ENCODE measurements at regions not wholly inside any gene's neighbourhood (a gene's known extent, or its start where the extent isn't known, plus 50 kb on each side); places are given as distances from the start of the nearest gene placed in this dataset.

- DNase-seq (ENCODE audit: low read depth in 2 of 2): no peak
These were observed 850.6 kb downstream of the CENPC start for GRCh38 chr4:66694739-66695138.

DNA sequence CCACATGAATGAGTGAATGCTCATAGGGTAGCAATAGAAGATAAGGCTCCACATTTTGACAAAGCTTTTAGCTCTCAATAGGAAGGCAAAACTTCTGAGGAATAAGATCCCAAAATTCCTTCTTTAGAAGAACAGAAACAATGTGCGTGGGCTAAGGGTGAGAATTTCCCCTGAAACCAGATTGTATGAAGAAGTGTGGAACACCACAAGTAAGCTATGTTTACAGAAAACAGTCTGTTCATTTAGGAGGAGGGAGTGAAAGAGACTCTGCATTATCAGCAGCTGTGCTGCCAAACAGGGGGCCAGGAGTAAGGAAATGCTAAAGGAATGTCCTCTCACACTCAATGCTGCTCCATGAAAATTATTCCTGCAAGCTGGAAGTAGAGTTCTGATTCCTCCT lies 851.6 kb downstream of the CENPC start:
- DNase-seq (ENCODE audit: low read depth in 2 of 2): no peak

- no peak for DNase-seq (ENCODE audit: low read depth in 2 of 2)
These were observed 854.2 kb downstream of the CENPC start for GRCh38 chr4:66691101-66691500.

- DNase-seq (ENCODE audit: low read depth in 2 of 2): no peak
These were observed 856.6 kb downstream of the CENPC start for GRCh38 chr4:66688674-66689073.

- no peak for DNase-seq (ENCODE audit: low read depth in 2 of 2)
These were observed 857.8 kb downstream of the CENPC start for GRCh38 chr4:66687459-66687858.

DNA sequence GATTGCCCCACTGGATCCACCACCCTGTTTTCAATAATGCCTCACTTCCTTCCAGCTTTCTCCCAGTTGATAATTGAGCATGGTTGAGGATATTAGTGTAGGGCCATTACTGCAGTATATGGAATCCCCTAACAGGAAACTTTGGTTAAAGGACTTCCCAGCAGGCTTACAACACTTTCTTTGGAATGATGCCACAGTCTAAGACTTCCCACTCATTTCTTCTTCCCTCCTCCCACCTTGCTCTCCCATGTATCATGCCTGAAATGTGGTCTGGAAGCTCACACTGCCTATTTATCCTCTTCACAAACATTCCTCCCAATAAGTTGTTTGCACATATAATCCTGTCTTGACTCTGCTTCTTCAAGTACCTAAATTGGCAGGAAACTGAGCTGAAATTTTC lies 863.3 kb downstream of the CENPC start:
- no peak for DNase-seq (ENCODE audit: low read depth in 2 of 2)

- no peak for DNase-seq (ENCODE audit: low read depth in 2 of 2)
These were observed 878.1 kb downstream of the CENPC start for GRCh38 chr4:66667249-66667648.

- DNase-seq (ENCODE audit: low read depth in 2 of 2): no peak
These were observed 882.7 kb downstream of the CENPC start for GRCh38 chr4:66662620-66663019.

DNA sequence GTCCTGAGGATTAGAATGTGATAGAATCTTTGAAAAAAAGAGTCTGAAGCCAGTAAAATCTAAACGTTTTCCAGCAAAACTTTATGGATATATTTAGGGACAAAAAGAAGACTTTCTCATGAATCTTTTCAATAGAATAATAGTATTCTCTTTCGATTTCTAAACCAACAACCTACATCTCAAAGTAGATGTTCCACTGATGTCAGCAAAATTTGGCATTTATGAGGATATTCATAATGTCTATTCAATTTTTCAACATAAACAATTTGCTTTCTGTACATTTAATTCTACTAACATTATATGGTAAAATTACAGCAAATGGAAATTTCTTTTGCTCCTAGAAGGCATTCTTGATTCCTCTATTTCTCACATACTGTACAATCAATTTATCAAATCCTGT lies 886.5 kb downstream of the CENPC start:
- DNase-seq (ENCODE audit: low read depth in 2 of 2): no peak

DNA sequence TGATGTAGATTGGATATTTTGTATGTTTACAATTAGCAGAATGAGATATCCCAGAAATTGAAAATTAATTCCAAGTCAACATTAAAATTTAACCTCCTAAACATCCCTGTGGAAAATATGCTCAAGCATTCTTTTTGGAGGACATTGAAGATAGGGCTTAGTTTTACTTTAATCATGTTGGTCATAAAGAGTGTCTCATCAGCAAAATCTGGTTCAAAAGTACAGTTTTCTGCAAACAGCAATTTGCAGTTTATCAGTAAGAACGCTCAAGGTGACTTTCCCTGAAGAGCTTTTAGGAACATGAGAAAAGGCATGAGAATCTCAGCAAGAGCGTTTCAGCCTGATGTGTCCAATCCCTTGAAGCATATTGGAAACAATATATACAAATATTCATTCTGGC lies 889.8 kb downstream of the CENPC start:
- no peak for DNase-seq (ENCODE audit: low read depth in 2 of 2)

GRCh38 chr4:66653937-66654336 lies 891.4 kb downstream of the CENPC start:
- DNase-seq (ENCODE audit: low read depth in 2 of 2): no peak

GRCh38 chr4:66649236-66649635 lies 896.1 kb downstream of the CENPC start:
- no peak for DNase-seq (ENCODE audit: low read depth in 2 of 2)

- DNase-seq (ENCODE audit: low read depth in 2 of 2): no peak
These were observed 897.4 kb downstream of the CENPC start for GRCh38 chr4:66647926-66648325.

DNA sequence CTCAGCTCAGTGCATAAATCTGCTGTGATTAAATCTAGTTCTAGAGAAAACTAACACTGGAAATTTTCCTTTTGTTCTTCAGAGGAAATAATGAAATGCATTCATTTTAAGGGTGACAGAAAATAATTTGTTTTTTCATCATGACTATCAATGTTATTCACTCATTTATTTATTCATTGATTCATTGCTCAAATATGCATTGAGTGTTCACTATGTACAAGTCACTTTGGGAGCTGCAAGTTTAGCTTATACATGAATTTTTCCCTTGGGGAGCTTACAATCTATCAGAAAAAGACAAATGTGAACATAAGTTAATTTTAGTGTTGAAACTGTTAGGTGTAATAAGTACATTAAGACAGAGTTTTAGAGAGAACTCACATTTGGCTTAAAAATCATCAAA lies 897.8 kb downstream of the CENPC start:
- no peak for DNase-seq (ENCODE audit: low read depth in 2 of 2)

- no peak for DNase-seq (ENCODE audit: low read depth in 2 of 2)
These were observed 904.9 kb downstream of the CENPC start for GRCh38 chr4:66640233-66640990.

DNA sequence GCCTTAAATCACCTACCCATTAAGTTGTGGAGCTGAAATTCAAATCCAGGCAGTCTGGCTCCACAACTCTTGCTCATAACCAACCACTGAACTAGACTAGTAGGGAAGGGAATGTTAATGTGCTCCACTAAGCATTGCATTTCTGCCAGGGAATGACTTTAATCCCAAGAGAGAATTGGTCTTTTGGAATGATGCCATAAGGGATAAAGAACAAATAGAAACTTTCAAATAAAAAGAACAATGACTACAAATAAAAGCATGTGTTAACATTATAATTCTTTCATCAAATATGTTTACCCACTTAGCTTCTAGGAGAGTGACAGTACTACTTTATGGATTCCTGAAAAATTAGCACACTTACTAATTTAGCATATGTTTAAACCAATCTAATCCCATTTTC lies 905.9 kb downstream of the CENPC start:
- DNase-seq (ENCODE audit: low read depth in 2 of 2): no peak

GRCh38 chr4:66636349-66636748 lies 909.0 kb downstream of the CENPC start:
- no peak for DNase-seq (ENCODE audit: low read depth in 2 of 2)

DNA sequence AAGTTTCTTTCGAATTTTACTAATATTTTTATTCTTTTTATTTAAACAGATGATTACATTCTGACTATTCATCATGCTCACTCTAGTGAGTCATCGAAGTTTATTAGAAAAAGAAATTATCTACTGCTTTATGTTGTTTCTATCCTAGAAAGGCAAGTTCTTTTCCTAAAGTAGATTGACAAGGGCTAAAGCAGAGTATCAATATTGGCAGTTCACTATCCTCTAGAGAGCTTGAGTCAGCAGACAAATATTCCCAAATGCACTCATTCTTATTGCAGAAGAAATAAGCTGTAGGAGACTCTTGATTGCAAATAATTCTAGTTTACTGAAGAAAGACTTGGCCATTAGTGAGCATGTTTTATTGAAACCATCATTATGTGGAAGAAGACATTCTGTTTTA lies 911.8 kb downstream of the CENPC start:
- no peak for DNase-seq (ENCODE audit: low read depth in 2 of 2)

DNA sequence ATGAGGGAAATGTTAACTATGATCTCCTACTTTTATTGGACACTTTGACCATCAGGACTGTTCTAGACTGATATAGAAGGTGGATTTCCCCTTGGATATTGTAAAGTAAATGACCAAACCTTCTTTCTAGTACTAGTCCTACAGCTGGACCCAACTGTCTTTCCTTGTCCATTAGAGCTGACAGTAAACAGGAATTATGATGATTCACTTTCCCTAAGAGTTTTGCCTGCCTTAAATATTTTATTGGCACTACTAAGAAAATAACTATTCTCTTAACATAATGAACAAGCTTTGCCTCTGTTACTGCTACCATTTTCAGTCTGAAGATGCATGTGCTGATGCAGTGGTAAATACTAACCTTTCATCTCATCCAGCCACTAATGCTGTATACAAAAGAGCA lies 915.4 kb downstream of the CENPC start:
- DNase-seq (ENCODE audit: low read depth in 2 of 2): no peak

GRCh38 chr4:66628146-66628545 lies 917.2 kb downstream of the CENPC start:
- DNase-seq (ENCODE audit: low read depth in 2 of 2): no peak

- no peak for DNase-seq (ENCODE audit: low read depth in 2 of 2)
These were observed 919.8 kb downstream of the CENPC start for GRCh38 chr4:66625480-66625879.

DNA sequence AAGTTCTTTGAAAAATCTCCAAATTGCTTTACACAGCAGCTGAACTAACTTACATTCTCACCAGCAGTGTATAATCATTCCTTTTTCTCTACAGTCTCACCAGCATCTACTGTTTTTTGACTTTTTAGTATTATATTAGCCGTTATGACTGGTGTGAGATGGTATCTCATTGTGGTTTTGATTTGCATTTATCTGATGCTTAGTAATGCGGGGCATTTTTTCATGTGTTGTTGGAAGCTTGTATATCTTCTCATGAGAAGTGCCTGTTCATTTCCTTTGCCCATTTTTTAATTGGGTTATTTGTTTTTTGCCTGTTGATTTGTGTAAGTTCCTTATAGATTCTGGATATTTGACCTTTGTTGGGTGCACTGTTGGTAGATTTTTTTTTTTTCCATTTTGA lies 931.7 kb downstream of the CENPC start:
- DNase-seq (ENCODE audit: low read depth in 2 of 2): no peak

- no peak for DNase-seq (ENCODE audit: low read depth in 2 of 2)
These were observed 936.3 kb downstream of the CENPC start for GRCh38 chr4:66609014-66609413.

- no peak for DNase-seq (ENCODE audit: low read depth in 2 of 2)
These were observed 936.6 kb upstream of the EPHA5 start for GRCh38 chr4:66606908-66607307.

Data from stimulated activated CD8-positive, alpha-beta memory T cell treated with anti-CD3 and anti-CD28 coated beads, Interleukin-15, amount 100 ng/mL, for 48 hours (primary cell).